Sigmoid colon (tissue), 4 donors: ENCODE measurements at regions not wholly inside any gene's neighbourhood (a gene's known extent, or its start where the extent isn't known, plus 50 kb on each side); places are given as distances from the start of the nearest gene placed in this dataset.

ENCODE experiments used
- POLR2A ChIP-seq, 2 donors: fragments of 450-650 bp; IDR thresholded peaks; one replicate each; pipeline ENCODE4 v1.6.1; 2016; ENCODE audit warnings: antibody characterized with exemption in 2 of 2, mild to moderate bottlenecking in 2 of 2, moderate library complexity in 2 of 2
- POLR2AphosphoS5 ChIP-seq, 4 donors: sonication (generic); formaldehyde crosslinking; IDR thresholded peaks; one replicate each; pipeline ENCODE4 v1.6.1; 2017; ENCODE audit warnings: antibody characterized with exemption in 4 of 4
- TF ChIP-seq, protein P1 (sequence below), 4 experiments: fragments of 450-650 bp in 3 of 4; fragments of 200-600 bp in 1 of 4; IDR thresholded peaks; one replicate each; pipeline ENCODE4 v1.5.1; 2016 to 2019; ENCODE audit warnings: antibody characterized with exemption in 4 of 4, mild to moderate bottlenecking in 3 of 4, moderate library complexity in 2 of 4

DNA sequence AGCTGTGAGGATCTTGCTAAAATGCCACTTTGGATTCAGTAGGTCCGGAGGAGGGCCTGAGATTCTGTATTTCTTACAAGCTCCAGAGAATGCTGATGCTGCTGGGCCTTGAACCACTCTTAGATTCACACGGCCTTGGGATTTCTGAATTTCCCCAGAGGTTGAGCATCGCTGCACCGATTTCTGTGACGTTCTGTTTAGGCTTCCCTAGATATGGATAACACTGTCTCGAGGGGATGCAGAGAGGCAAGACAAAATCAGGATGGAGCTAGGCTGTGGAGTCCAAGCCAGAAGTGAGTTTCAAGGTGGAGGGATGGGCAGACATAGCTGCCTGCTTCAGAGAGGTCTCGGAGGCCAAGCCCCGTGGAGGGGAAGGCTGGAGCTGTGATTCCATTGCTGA is 415.9 kb upstream of the PROX1 start:
- TF ChIP-seq, protein P1, sequence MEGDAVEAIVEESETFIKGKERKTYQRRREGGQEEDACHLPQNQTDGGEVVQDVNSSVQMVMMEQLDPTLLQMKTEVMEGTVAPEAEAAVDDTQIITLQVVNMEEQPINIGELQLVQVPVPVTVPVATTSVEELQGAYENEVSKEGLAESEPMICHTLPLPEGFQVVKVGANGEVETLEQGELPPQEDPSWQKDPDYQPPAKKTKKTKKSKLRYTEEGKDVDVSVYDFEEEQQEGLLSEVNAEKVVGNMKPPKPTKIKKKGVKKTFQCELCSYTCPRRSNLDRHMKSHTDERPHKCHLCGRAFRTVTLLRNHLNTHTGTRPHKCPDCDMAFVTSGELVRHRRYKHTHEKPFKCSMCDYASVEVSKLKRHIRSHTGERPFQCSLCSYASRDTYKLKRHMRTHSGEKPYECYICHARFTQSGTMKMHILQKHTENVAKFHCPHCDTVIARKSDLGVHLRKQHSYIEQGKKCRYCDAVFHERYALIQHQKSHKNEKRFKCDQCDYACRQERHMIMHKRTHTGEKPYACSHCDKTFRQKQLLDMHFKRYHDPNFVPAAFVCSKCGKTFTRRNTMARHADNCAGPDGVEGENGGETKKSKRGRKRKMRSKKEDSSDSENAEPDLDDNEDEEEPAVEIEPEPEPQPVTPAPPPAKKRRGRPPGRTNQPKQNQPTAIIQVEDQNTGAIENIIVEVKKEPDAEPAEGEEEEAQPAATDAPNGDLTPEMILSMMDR (IDR thresholded peaks at IDR 0.05): no peak
- TF ChIP-seq POLR2AphosphoS5 (IDR thresholded peaks at IDR 0.05) (no peak), POLR2A (IDR thresholded peaks at IDR 0.05) (no peak)
